ENCODE measurements at regions not wholly inside any gene's neighbourhood (a gene's known extent, or its start where the extent isn't known, plus 50 kb on each side); places are given as distances from the start of the nearest gene placed in this dataset.

DNA sequence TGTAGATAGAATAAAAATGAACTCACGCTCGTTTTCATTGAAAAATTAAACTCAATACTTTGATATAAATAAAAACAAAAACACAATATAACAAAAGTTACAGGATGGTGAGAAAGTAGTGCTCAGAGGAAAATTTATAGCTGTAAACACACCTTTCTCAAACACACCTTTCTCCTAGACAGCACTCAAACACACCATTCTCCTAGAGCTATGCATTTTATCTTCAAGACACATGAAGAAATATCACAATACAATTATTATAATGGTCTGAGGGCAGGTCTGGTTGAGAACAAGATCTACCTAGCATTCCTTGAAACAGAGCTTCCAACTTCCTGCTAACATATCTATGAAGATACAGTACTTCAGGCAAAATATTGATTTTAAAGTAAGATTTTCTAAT is 183.4 kb upstream of the NBEA start:
- TF ChIP-seq POLR2A (IDR thresholded peaks at IDR 0.05; ENCODE audit: low read depth, low read length) = no peak
- TF ChIP-seq CTCF (IDR thresholded peaks at IDR 0.05; ENCODE audit: extremely low read depth in 1 of 2, insufficient read depth in 1 of 2, low read depth in 1 of 2, low read length in 2 of 2) = no peak
- no peak for TF ChIP-seq POLR2AphosphoS5 (IDR thresholded peaks at IDR 0.05; ENCODE audit: insufficient read depth, low read depth, low read length)
- no peak for TF ChIP-seq EZH2 (IDR thresholded peaks at IDR 0.05; ENCODE audit: borderline replicate concordance, low read depth, low read length, severe bottlenecking)
- TF ChIP-seq GATA2 (IDR thresholded peaks at IDR 0.05; ENCODE audit: insufficient read depth, insufficient read length, low read depth, low read length) = no peak
- no peak for TF ChIP-seq MAX (IDR thresholded peaks at IDR 0.05; ENCODE audit: insufficient read depth, insufficient read length)
- no peak for TF ChIP-seq FOS (IDR thresholded peaks at IDR 0.05; ENCODE audit: borderline replicate concordance, insufficient read depth, low read length)
